ENCODE measurements at regions not wholly inside any gene's neighbourhood (a gene's known extent, or its start where the extent isn't known, plus 50 kb on each side); places are given as distances from the start of the nearest gene placed in this dataset.

GRCh38 chr22:47954107-47954506 is 1191.7 kb downstream of the TBC1D22A start:
- TF ChIP-seq CTCF (IDR thresholded peaks at IDR 0.05 in 2 of 3, conservative IDR thresholded peaks at IDR 0.05 in 1 of 3; ENCODE audit: borderline replicate concordance in 1 of 3, insufficient read depth in 1 of 3, low read depth in 2 of 3, low read length in 2 of 3) (no peak), REST (IDR thresholded peaks at IDR 0.05; ENCODE audit: low read depth) (no peak), TCF7L2 (IDR thresholded peaks at IDR 0.05; ENCODE audit: borderline replicate concordance, extremely low read depth, insufficient read depth, insufficient read length) (no peak), SIN3A (IDR thresholded peaks at IDR 0.05; ENCODE audit: low read depth) (no peak)
